HL-60 (cell line): ENCODE measurements at regions not wholly inside any gene's neighbourhood (a gene's known extent, or its start where the extent isn't known, plus 50 kb on each side); places are given as distances from the start of the nearest gene placed in this dataset.

Experiments
- DNase-seq, 2 experiments: peaks; one replicate each; pipeline ENCODE4 v3.0.0-alpha.2; 2010 to 2020; ENCODE audit warnings: low read depth in 1 of 2, low spot score in 1 of 2
- H3K27ac ChIP-seq: fragments of 250-450 bp; sonication (Bioruptor Pico); replicated peaks from 2 replicates; pipeline ENCODE4 v1.5.1; 2020; ENCODE audit warnings: mild to moderate bottlenecking, moderate library complexity
- H3K27me3 ChIP-seq: fragments of 250-450 bp; sonication (Bioruptor Pico); 2 replicates; pipeline ENCODE4 v1.5.1; 2021; ENCODE audit warnings: mild to moderate bottlenecking, moderate library complexity; ENCODE audit not compliant: insufficient read depth, poor library complexity, severe bottlenecking
- H3K4me3 ChIP-seq: replicated peaks from 2 replicates; pipeline ENCODE4 v1.5.1; 2011; ENCODE audit warnings: mild to moderate bottlenecking, control low read depth, low read length; ENCODE audit not compliant: insufficient read depth
- CTCF ChIP-seq: IDR thresholded peaks from one replicate; pipeline ENCODE4 v1.5.1; 2011; ENCODE audit warnings: low read length, control low read depth, inconsistent platforms; ENCODE audit not compliant: insufficient read depth
- GABPA ChIP-seq: IDR thresholded peaks from 2 replicates; pipeline ENCODE4 v1.6.1; 2012; ENCODE audit warnings: low read depth
- POLR2AphosphoS5 ChIP-seq: IDR thresholded peaks from 2 replicates; pipeline ENCODE4 v1.6.1; 2012; ENCODE audit warnings: low read depth
- REST ChIP-seq: IDR thresholded peaks from 2 replicates; pipeline ENCODE4 v1.6.1; 2012; ENCODE audit warnings: low read depth; ENCODE audit not compliant: insufficient replicate concordance
- SPI1 ChIP-seq: IDR thresholded peaks from 2 replicates; pipeline ENCODE4 v1.6.1; 2012; ENCODE audit warnings: low read depth, mild to moderate bottlenecking, borderline replicate concordance

- no peaks in the 10 kb centered on the region for H3K27me3 ChIP-seq
- no peak overlapping the region for H3K27ac ChIP-seq
- TF ChIP-seq GABPA (no peak), POLR2AphosphoS5 (no peak), REST (no peak), SPI1 (no peak), CTCF (no peak)
- no peak overlapping the region for H3K4me3 ChIP-seq
- DNase-seq = no peak
Observed at GRCh38 chr3:95312650-95313049, 1249.8 kb downstream of the NSUN3 start.

- no peak overlapping the region for H3K4me3 ChIP-seq
- no peak for DNase-seq
- TF ChIP-seq REST = no peak
- TF ChIP-seq CTCF = no peak
- TF ChIP-seq GABPA = no peak
- no peak for TF ChIP-seq POLR2AphosphoS5
- no peak for TF ChIP-seq SPI1
- H3K27ac ChIP-seq = no peak overlapping the region
- no peaks in the 10 kb centered on the region for H3K27me3 ChIP-seq
Observed at GRCh38 chr3:95319921-95320494, 1257.1 kb downstream of the NSUN3 start.

GRCh38 chr3:95327478-95327877 is 1264.6 kb downstream of the NSUN3 start:
- Histone ChIP-seq H3K27ac (no peak overlapping the region), H3K4me3 (no peak overlapping the region), H3K27me3 (no peaks in the 10 kb centered on the region)
- TF ChIP-seq POLR2AphosphoS5 (no peak), CTCF (no peak), REST (no peak), SPI1 (no peak), GABPA (no peak)
- DNase-seq = no peak
